ENCODE measurements at regions not wholly inside any gene's neighbourhood (a gene's known extent, or its start where the extent isn't known, plus 50 kb on each side); places are given as distances from the start of the nearest gene placed in this dataset.

- CTCF ChIA-PET = no interaction called here
- POLR2A ChIA-PET = no interaction called here
Observed at GRCh38 chr10:113389969-113390368, 162.9 kb upstream of the HABP2 start.

GRCh38 chr10:113390896-113391295 lies 162.0 kb upstream of the HABP2 start:
- DNase-seq (ENCODE audit: extremely low spot score) = no peak
- POLR2A ChIA-PET = no interaction called here
- CTCF ChIA-PET = no interaction called here
- no peak for TF ChIP-seq CTCF (IDR thresholded peaks at IDR 0.05; ENCODE audit: control extremely low read depth, extremely low read depth, low read depth, missing control alignments)

More at GRCh38 chr10:113389969-113390368, 162.9 kb upstream of the HABP2 start:
- no peak for DNase-seq (ENCODE audit: extremely low spot score)
- no peak for TF ChIP-seq CTCF (IDR thresholded peaks at IDR 0.05; ENCODE audit: control extremely low read depth, extremely low read depth, low read depth, missing control alignments)

- ChIA-PET CTCF (interaction anchor here (0.6 kb wide), 1 partner anchor 17 kb away, joined by 3 read pairs; no protein-coding TSS in a partner anchor), POLR2A (no interaction called here)
- no peak for TF ChIP-seq CTCF (IDR thresholded peaks at IDR 0.05; ENCODE audit: control extremely low read depth, extremely low read depth, low read depth, missing control alignments)
- no peak for DNase-seq (ENCODE audit: extremely low spot score)
Observed at GRCh38 chr10:113397047-113397446, 155.8 kb upstream of the HABP2 start.

DNA sequence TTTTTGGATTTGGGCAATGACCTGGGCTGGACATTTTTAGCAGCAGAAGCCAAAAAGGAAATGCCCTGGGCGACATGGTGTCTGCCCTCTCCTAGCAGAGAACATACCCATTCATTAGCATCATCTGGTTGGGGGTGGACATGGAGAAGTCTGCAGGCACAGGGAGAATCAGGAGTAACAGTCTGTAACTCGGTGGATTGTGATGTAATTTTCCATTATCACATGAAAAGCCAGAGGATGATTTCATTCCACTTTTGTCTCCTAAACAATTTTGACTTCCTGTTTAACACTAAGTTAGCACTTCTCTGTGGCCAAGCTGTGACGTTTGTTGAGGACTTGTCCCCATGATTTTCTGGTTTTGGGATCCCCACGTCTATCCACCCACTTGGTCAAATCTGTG lies 153.8 kb upstream of the HABP2 start:
- TF ChIP-seq CTCF (IDR thresholded peaks at IDR 0.05; ENCODE audit: control extremely low read depth, extremely low read depth, low read depth, missing control alignments) = no peak
- DNase-seq (ENCODE audit: extremely low spot score) = no peak
- ChIA-PET CTCF (no interaction called here), POLR2A (no interaction called here)

DNA sequence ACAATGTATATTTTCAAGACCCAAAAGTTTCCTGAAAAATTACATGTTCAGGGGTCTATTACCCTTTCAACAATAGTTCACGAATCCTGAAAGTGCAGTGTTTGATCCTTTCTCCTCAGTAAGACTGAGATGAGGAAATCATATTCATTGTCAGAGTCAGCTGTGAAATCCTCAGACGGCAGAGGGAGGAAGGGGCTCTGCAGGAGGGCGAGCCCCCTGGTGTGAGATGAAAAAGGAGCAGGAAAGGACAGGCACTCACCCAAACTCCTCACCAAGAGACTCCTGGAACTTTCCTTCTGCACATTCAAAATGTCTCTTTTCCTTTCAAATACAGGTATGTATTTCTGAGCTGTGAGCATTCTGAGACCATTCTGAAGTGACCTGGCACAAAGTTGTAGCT lies 150.3 kb upstream of the HABP2 start:
- no peak for DNase-seq (ENCODE audit: extremely low spot score)
- no peak for TF ChIP-seq CTCF (IDR thresholded peaks at IDR 0.05; ENCODE audit: control extremely low read depth, extremely low read depth, low read depth, missing control alignments)
- ChIA-PET POLR2A (no interaction called here), CTCF (interaction anchor here (1.6 kb wide), 1 partner anchor 17 kb away, joined by 3 read pairs; no protein-coding TSS in a partner anchor)

GRCh38 chr10:113407218-113407617 lies 145.6 kb upstream of the HABP2 start:
- DNase-seq (ENCODE audit: extremely low spot score) = no peak
- ChIA-PET CTCF (no interaction called here), POLR2A (no interaction called here)
- TF ChIP-seq CTCF (IDR thresholded peaks at IDR 0.05; ENCODE audit: control extremely low read depth, extremely low read depth, low read depth, missing control alignments) = no peak

DNA sequence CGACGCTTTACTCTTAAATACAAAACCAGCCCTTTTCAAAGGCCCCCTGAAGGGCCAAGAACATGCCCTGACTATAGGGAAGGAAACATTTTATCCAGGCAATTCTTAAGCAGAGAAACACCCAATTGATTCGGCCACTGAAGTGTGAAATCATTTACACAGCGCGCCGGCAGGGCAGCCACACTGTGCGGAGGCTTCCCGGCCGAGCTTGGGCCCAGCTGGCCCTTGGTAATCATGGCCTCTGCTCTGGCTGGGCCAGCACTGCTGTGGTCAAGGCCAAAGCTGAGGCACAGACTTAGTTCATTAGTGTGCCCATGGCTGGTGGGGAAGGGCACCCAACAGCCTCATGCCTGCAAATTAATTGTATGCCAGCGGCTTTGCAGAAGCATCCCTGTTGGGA lies 143.7 kb upstream of the HABP2 start:
- DNase-seq (ENCODE audit: extremely low spot score) = no peak
- no peak for TF ChIP-seq CTCF (IDR thresholded peaks at IDR 0.05; ENCODE audit: control extremely low read depth, extremely low read depth, low read depth, missing control alignments)
- ChIA-PET CTCF (no interaction called here), POLR2A (no interaction called here)
